ENCODE measurements at regions not wholly inside any gene's neighbourhood (a gene's known extent, or its start where the extent isn't known, plus 50 kb on each side); places are given as distances from the start of the nearest gene placed in this dataset.

DNA sequence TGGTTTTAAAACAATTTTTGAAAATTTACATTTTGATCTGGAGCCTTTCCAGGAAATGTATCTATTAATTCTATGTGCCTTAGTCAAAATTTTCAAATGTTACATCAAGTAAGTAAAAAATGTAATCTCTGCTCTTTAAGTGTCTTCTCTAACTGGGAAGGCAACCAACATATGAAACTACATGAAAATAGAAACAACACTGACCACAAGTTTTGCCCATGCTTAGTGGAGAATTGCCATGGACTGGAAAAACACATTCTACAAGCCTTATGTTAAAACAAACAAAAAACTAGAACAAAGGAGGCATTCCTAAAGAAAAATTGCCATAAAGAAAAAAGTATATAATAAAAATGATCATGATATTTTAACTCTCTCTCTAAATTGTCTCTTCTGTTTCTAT, 75.9 kb upstream of the SPRED1 start:
- TF ChIP-seq POLR2AphosphoS5 (IDR thresholded peaks at IDR 0.05) (no peak), POLR2A (IDR thresholded peaks at IDR 0.05) (no peak)
- TF ChIP-seq, protein P1, sequence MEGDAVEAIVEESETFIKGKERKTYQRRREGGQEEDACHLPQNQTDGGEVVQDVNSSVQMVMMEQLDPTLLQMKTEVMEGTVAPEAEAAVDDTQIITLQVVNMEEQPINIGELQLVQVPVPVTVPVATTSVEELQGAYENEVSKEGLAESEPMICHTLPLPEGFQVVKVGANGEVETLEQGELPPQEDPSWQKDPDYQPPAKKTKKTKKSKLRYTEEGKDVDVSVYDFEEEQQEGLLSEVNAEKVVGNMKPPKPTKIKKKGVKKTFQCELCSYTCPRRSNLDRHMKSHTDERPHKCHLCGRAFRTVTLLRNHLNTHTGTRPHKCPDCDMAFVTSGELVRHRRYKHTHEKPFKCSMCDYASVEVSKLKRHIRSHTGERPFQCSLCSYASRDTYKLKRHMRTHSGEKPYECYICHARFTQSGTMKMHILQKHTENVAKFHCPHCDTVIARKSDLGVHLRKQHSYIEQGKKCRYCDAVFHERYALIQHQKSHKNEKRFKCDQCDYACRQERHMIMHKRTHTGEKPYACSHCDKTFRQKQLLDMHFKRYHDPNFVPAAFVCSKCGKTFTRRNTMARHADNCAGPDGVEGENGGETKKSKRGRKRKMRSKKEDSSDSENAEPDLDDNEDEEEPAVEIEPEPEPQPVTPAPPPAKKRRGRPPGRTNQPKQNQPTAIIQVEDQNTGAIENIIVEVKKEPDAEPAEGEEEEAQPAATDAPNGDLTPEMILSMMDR (IDR thresholded peaks at IDR 0.05 in 8 of 11, conservative IDR thresholded peaks at IDR 0.05 in 3 of 11), result no peak

Data from spleen (tissue), 7 donors.